Spleen (tissue), 7 donors: ENCODE measurements at regions not wholly inside any gene's neighbourhood (a gene's known extent, or its start where the extent isn't known, plus 50 kb on each side); places are given as distances from the start of the nearest gene placed in this dataset.

Experiments
- POLR2A ChIP-seq, 3 donors: fragments of 450-650 bp; IDR thresholded peaks; one replicate each; pipeline ENCODE4 v1.5.1; 2017; ENCODE audit warnings: antibody characterized with exemption in 3 of 3, mild to moderate bottlenecking in 1 of 3
- TF ChIP-seq, protein P1 (sequence below), 11 experiments: fragments of 200-600 bp in 7 of 11; fragments of 450-650 bp in 4 of 11; sonication (generic) in 4 of 11; IDR thresholded peaks in 8 of 11; conservative IDR thresholded peaks in 3 of 11; 1 replicate in 7 of 11; 2 replicates in 4 of 11; pipeline versions ENCODE4 v1.4.0 to v1.8.0; 2016 to 2021; ENCODE audit warnings: antibody characterized with exemption in 11 of 11, inconsistent platforms in 4 of 11, mild to moderate bottlenecking in 1 of 11
- donor health status: DM: no; HTN: no; CAD: no; lungs with moderate emphysema.
- donor health status: DM: no; HTN: no; CAD: no.
- donor health status: DM: no; HTN: no; CAD: no.

DNA sequence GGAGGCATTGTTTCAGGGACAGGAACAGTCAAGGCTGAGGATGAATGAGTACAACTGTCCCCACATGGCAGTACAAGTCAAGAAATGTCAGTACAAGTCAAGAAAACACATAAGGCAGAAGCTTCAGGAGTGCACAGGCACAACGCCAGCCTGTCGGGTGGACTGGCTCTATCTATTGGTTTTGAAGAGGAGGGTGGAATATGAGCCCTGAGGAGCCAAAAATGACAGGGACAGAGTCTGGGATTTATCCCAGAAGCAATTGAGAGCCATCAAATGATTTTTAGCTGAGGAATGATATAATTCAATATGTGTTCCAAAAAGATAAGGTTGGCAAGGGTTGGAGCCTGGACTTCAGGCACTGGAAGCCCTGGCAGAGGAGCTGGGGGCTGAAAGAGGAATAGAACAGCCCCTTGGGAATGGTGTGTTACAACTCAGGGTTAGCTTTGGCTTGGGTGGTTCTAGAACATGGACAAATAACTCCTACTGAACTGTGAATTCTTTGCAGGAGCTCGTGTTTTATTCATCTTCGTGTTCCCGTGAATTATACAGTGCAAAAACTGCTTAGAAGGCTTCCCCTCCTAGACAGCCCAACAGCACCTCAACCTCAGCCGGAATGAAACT, 425.7 kb upstream of the ARID1B start:
- TF ChIP-seq, protein P1, sequence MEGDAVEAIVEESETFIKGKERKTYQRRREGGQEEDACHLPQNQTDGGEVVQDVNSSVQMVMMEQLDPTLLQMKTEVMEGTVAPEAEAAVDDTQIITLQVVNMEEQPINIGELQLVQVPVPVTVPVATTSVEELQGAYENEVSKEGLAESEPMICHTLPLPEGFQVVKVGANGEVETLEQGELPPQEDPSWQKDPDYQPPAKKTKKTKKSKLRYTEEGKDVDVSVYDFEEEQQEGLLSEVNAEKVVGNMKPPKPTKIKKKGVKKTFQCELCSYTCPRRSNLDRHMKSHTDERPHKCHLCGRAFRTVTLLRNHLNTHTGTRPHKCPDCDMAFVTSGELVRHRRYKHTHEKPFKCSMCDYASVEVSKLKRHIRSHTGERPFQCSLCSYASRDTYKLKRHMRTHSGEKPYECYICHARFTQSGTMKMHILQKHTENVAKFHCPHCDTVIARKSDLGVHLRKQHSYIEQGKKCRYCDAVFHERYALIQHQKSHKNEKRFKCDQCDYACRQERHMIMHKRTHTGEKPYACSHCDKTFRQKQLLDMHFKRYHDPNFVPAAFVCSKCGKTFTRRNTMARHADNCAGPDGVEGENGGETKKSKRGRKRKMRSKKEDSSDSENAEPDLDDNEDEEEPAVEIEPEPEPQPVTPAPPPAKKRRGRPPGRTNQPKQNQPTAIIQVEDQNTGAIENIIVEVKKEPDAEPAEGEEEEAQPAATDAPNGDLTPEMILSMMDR (IDR thresholded peaks at IDR 0.05 in 8 of 11, conservative IDR thresholded peaks at IDR 0.05 in 3 of 11), result no peak
- no peak for TF ChIP-seq POLR2A (IDR thresholded peaks at IDR 0.05)
